ENCODE measurements at regions not wholly inside any gene's neighbourhood (a gene's known extent, or its start where the extent isn't known, plus 50 kb on each side); places are given as distances from the start of the nearest gene placed in this dataset.

DNA sequence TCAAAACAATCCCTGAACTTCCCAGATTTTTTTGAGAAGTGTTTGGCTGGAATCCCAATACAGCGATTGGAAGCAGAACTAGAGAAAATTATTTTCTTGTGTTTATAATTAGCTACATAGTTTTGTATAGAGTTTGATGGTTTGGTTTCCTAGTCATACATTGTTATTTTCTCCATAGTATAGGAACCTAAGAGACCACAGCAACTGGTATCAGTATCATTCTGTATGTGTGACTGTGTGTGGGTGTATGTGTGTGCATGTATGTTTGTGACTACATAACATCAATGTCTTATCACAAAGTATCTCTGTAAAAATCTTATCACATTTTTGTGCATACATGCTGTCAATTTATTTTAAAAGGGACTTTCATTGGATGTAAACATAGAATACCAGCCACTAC, 780.5 kb downstream of the MRPL39 start:
- TF ChIP-seq POLR2AphosphoS5 (IDR thresholded peaks at IDR 0.05; ENCODE audit: low read depth, low read length) (no peak), POLR2A (IDR thresholded peaks at IDR 0.05; ENCODE audit: low read depth, low read length) (no peak), TAF1 (IDR thresholded peaks at IDR 0.05; ENCODE audit: low read depth, low read length) (no peak), POU2F2 (IDR thresholded peaks at IDR 0.05; ENCODE audit: low read depth, low read length) (no peak)
